Neural cell (in vitro differentiated cells): ENCODE measurements at regions not wholly inside any gene's neighbourhood (a gene's known extent, or its start where the extent isn't known, plus 50 kb on each side); places are given as distances from the start of the nearest gene placed in this dataset.

Experiments used
- H2AFZ ChIP-seq: fragments of 200-600, 300-800 bp; sonication (generic), shearing (Covaris generic); 2 replicates; pipeline ENCODE4 v1.6.0; 2014; ENCODE audit warnings: low read depth, mild to moderate bottlenecking, antibody characterized with exemption, low read length, moderate library complexity
- H3F3A ChIP-seq: fragments of 200-600 bp; shearing (Covaris generic); 2 replicates; pipeline ENCODE4 v1.6.1; 2016; ENCODE audit warnings: mild to moderate bottlenecking, moderate library complexity, mixed read lengths, antibody characterized with exemption, low read length; ENCODE audit not compliant: insufficient read depth, poor library complexity, severe bottlenecking
- H3K27ac ChIP-seq: fragments of 200-600, 300-800 bp; sonication (generic), shearing (Covaris generic); 2 replicates; pipeline ENCODE4 v1.5.1; 2014; ENCODE audit warnings: mild to moderate bottlenecking, low read length, moderate library complexity
- H3K27me3 ChIP-seq: fragments of 300-800, 200-600 bp; sonication (generic), shearing (Covaris generic); 2 replicates; pipeline ENCODE4 v1.6.0; 2014; ENCODE audit warnings: mild to moderate bottlenecking, low read depth, low read length, moderate library complexity; ENCODE audit not compliant: insufficient read depth
- H3K36me3 ChIP-seq: fragments of 300-800, 200-600 bp; sonication (generic), shearing (Covaris generic); 2 replicates; pipeline ENCODE4 v1.5.1; 2014; ENCODE audit warnings: mild to moderate bottlenecking, antibody characterized with exemption, low read length, moderate library complexity; ENCODE audit not compliant: insufficient read depth
- H3K4me2 ChIP-seq: fragments of 300-800, 200-600 bp; sonication (generic), shearing (Covaris generic); 2 replicates; pipeline ENCODE4 v1.6.0; 2014; ENCODE audit warnings: mild to moderate bottlenecking, low read length
- H3K4me3 ChIP-seq: fragments of 300-800, 200-600 bp; sonication (generic), shearing (Covaris generic); 2 replicates; pipeline ENCODE4 v1.5.1; 2014; ENCODE audit warnings: mild to moderate bottlenecking, low read length, moderate library complexity
- H3K79me2 ChIP-seq: fragments of 200-600 bp; shearing (Covaris generic); replicated peaks from 2 replicates; pipeline ENCODE4 v1.6.0; 2014; ENCODE audit warnings: mild to moderate bottlenecking, low read length, moderate library complexity; ENCODE audit not compliant: insufficient read depth
- H3K9ac ChIP-seq: fragments of 300-800, 200-600 bp; sonication (generic), shearing (Covaris generic); 2 replicates; pipeline ENCODE4 v1.6.1; 2016; ENCODE audit warnings: mild to moderate bottlenecking, low read length, mixed read lengths
- H3K9me2 ChIP-seq: fragments of 200-600 bp; shearing (Covaris generic); 2 replicates; pipeline ENCODE4 v1.6.1; 2016; ENCODE audit warnings: mild to moderate bottlenecking, low read length, mixed read lengths; ENCODE audit not compliant: insufficient read depth
- H3K9me3 ChIP-seq: fragments of 200-600, 300-800 bp; sonication (generic), shearing (Covaris generic); 2 replicates; pipeline ENCODE4 v1.6.1; 2016; ENCODE audit warnings: mild to moderate bottlenecking, mixed run types, low read length, moderate library complexity, mixed read lengths
- H4K20me1 ChIP-seq: fragments of 200-600 bp; shearing (Covaris generic); 2 replicates; pipeline ENCODE4 v1.6.1; 2016; ENCODE audit warnings: mild to moderate bottlenecking, mixed run types; ENCODE audit not compliant: insufficient read depth
- CTCF ChIP-seq: fragments of 450-650 bp; IDR thresholded peaks from 2 replicates; pipeline ENCODE4 v1.5.1; 2014; ENCODE audit warnings: antibody characterized with exemption, mild to moderate bottlenecking, moderate library complexity; ENCODE audit not compliant: poor library complexity, severe bottlenecking
- EP300 ChIP-seq: fragments of 450-650 bp; conservative IDR thresholded peaks from 2 replicates; pipeline ENCODE4 v1.6.1; 2014; ENCODE audit warnings: antibody characterized with exemption, mild to moderate bottlenecking, moderate library complexity; ENCODE audit not compliant: poor library complexity, severe bottlenecking
- EZH2 ChIP-seq: fragments of 200-600, 300-800 bp; shearing (Covaris generic), sonication (generic); IDR thresholded peaks from 2 replicates; pipeline ENCODE4 v1.6.1; 2014; ENCODE audit warnings: antibody characterized with exemption, low read length, borderline replicate concordance, mild to moderate bottlenecking; ENCODE audit not compliant: insufficient read depth, poor library complexity, severe bottlenecking
- MXI1 ChIP-seq: fragments of 450-650 bp; conservative IDR thresholded peaks from 2 replicates; pipeline ENCODE4 v1.6.1; 2014; ENCODE audit warnings: antibody characterized with exemption, mild to moderate bottlenecking; ENCODE audit not compliant: poor library complexity, severe bottlenecking
- POLR2AphosphoS5 ChIP-seq: IDR thresholded peaks from 2 replicates; pipeline ENCODE4 v1.6.1; 2012
- RAD21 ChIP-seq: fragments of 450-650 bp; conservative IDR thresholded peaks from 2 replicates; pipeline ENCODE4 v1.6.1; 2014; ENCODE audit warnings: antibody characterized with exemption, mild to moderate bottlenecking, moderate library complexity
- REST ChIP-seq: IDR thresholded peaks from 2 replicates; pipeline ENCODE4 v1.6.1; 2012; ENCODE audit warnings: borderline replicate concordance
- SMC3 ChIP-seq: fragments of 450-650 bp; conservative IDR thresholded peaks from 2 replicates; pipeline ENCODE4 v1.6.1; 2014; ENCODE audit warnings: antibody characterized with exemption, mild to moderate bottlenecking, moderate library complexity; ENCODE audit not compliant: poor library complexity
- TAF1 ChIP-seq: IDR thresholded peaks from 2 replicates; pipeline ENCODE4 v1.6.1; 2012; ENCODE audit warnings: low read depth

- Histone ChIP-seq H3K79me2 (no peaks in the 10 kb centered on the region), H4K20me1 (no peaks in the 10 kb centered on the region), H3K4me2 (no peak overlapping the region), H3K27ac (no peak overlapping the region), H3K9me2 (no peaks in the 10 kb centered on the region), H3F3A (no peaks in the 10 kb centered on the region), H2AFZ (no peak overlapping the region), H3K27me3 (no peaks in the 10 kb centered on the region), H3K36me3 (no peaks in the 10 kb centered on the region), H3K9me3 (no peaks in the 10 kb centered on the region), H3K9ac (no peak overlapping the region), H3K4me3 (no peak overlapping the region)
- TF ChIP-seq EP300 (no peak), CTCF (no peak), REST (no peak), EZH2 (no peak), TAF1 (no peak), SMC3 (no peak), POLR2AphosphoS5 (no peak), RAD21 (no peak), MXI1 (no peak)
Measured at GRCh38 chr10:62626079-62626478, 178.4 kb upstream of the ADO start.

GRCh38 chr10:62626817-62627216 lies 177.7 kb upstream of the ADO start:
- Histone ChIP-seq H3K36me3 (no peaks in the 10 kb centered on the region), H3K9ac (no peak overlapping the region), H3K27ac (no peak overlapping the region), H3K9me3 (no peaks in the 10 kb centered on the region), H3K4me2 (no peak overlapping the region), H4K20me1 (no peaks in the 10 kb centered on the region), H2AFZ (no peak overlapping the region), H3K79me2 (no peaks in the 10 kb centered on the region), H3F3A (no peaks in the 10 kb centered on the region), H3K27me3 (no peaks in the 10 kb centered on the region), H3K4me3 (no peak overlapping the region), H3K9me2 (no peaks in the 10 kb centered on the region)
- no peak for TF ChIP-seq REST
- TF ChIP-seq EP300: no peak
- no peak for TF ChIP-seq POLR2AphosphoS5
- no peak for TF ChIP-seq EZH2
- no peak for TF ChIP-seq SMC3
- no peak for TF ChIP-seq RAD21
